ENCODE measurements at regions not wholly inside any gene's neighbourhood (a gene's known extent, or its start where the extent isn't known, plus 50 kb on each side); places are given as distances from the start of the nearest gene placed in this dataset.

- no peak overlapping the region for H3K27ac ChIP-seq (ENCODE audit: low read depth, low read length)
These were observed 763.8 kb upstream of the CDH7 start for GRCh38 chr18:64986906-64987495.

GRCh38 chr18:64983497-64984238 is 767.1 kb upstream of the CDH7 start:
- H3K4me1 ChIP-seq (ENCODE audit: control insufficient read depth, insufficient read depth, low read length): no peaks in the 10 kb centered on the region
- H3K4me3 ChIP-seq (ENCODE audit: low read length): no peak overlapping the region
- H3K27ac ChIP-seq (ENCODE audit: low read depth, low read length): no peak overlapping the region
- no peak overlapping the region for H3K9ac ChIP-seq (ENCODE audit: low read length)
- H3K36me3 ChIP-seq (ENCODE audit: control insufficient read depth, insufficient read depth, low read length): no peaks in the 10 kb centered on the region
- H3K27me3 ChIP-seq (ENCODE audit: control insufficient read depth, insufficient read depth, low read length): no peaks in the 10 kb centered on the region

More at GRCh38 chr18:64986906-64987495, 763.8 kb upstream of the CDH7 start:
- no peaks in the 10 kb centered on the region for H3K36me3 ChIP-seq (ENCODE audit: control insufficient read depth, insufficient read depth, low read length)
- no peak overlapping the region for H3K4me3 ChIP-seq (ENCODE audit: low read length)
- no peak overlapping the region for H3K9ac ChIP-seq (ENCODE audit: low read length)
- H3K27me3 ChIP-seq (ENCODE audit: control insufficient read depth, insufficient read depth, low read length): no peaks in the 10 kb centered on the region
- no peaks in the 10 kb centered on the region for H3K4me1 ChIP-seq (ENCODE audit: control insufficient read depth, insufficient read depth, low read length)

- no peaks in the 10 kb centered on the region for H3K27me3 ChIP-seq (ENCODE audit: control insufficient read depth, insufficient read depth, low read length)
- no peak overlapping the region for H3K4me3 ChIP-seq (ENCODE audit: low read length)
- no peaks in the 10 kb centered on the region for H3K36me3 ChIP-seq (ENCODE audit: control insufficient read depth, insufficient read depth, low read length)
- H3K27ac ChIP-seq (ENCODE audit: low read depth, low read length): no peak overlapping the region
- no peaks in the 10 kb centered on the region for H3K4me1 ChIP-seq (ENCODE audit: control insufficient read depth, insufficient read depth, low read length)
- H3K9ac ChIP-seq (ENCODE audit: low read length): no peak overlapping the region
These were observed 768.3 kb upstream of the CDH7 start for GRCh38 chr18:64982414-64983055.

- Histone ChIP-seq H3K9ac (ENCODE audit: low read length) (no peak overlapping the region), H3K27me3 (ENCODE audit: control insufficient read depth, insufficient read depth, low read length) (no peaks in the 10 kb centered on the region), H3K27ac (ENCODE audit: low read depth, low read length) (no peak overlapping the region), H3K4me3 (ENCODE audit: low read length) (no peak overlapping the region), H3K36me3 (ENCODE audit: control insufficient read depth, insufficient read depth, low read length) (no peaks in the 10 kb centered on the region), H3K4me1 (ENCODE audit: control insufficient read depth, insufficient read depth, low read length) (no peaks in the 10 kb centered on the region)
These were observed 768.9 kb upstream of the CDH7 start for GRCh38 chr18:64981915-64982314.

GRCh38 chr18:64979791-64980190 is 771.0 kb upstream of the CDH7 start:
- Histone ChIP-seq H3K36me3 (ENCODE audit: control insufficient read depth, insufficient read depth, low read length) (no peaks in the 10 kb centered on the region), H3K4me1 (ENCODE audit: control insufficient read depth, insufficient read depth, low read length) (no peaks in the 10 kb centered on the region), H3K27ac (ENCODE audit: low read depth, low read length) (no peak overlapping the region), H3K27me3 (ENCODE audit: control insufficient read depth, insufficient read depth, low read length) (no peaks in the 10 kb centered on the region), H3K4me3 (ENCODE audit: low read length) (no peak overlapping the region), H3K9ac (ENCODE audit: low read length) (no peak overlapping the region)

GRCh38 chr18:64974391-64975125 is 776.3 kb upstream of the CDH7 start:
- H3K27ac ChIP-seq (ENCODE audit: low read depth, low read length): no peak overlapping the region
- H3K9ac ChIP-seq (ENCODE audit: low read length): no peak overlapping the region
- H3K4me3 ChIP-seq (ENCODE audit: low read length): no peak overlapping the region
- no peaks in the 10 kb centered on the region for H3K27me3 ChIP-seq (ENCODE audit: control insufficient read depth, insufficient read depth, low read length)
- no peaks in the 10 kb centered on the region for H3K36me3 ChIP-seq (ENCODE audit: control insufficient read depth, insufficient read depth, low read length)
- H3K4me1 ChIP-seq (ENCODE audit: control insufficient read depth, insufficient read depth, low read length): no peaks in the 10 kb centered on the region

GRCh38 chr18:64972545-64972944 is 778.3 kb upstream of the CDH7 start:
- H3K27me3 ChIP-seq (ENCODE audit: control insufficient read depth, insufficient read depth, low read length): no peaks in the 10 kb centered on the region
- H3K4me1 ChIP-seq (ENCODE audit: control insufficient read depth, insufficient read depth, low read length): no peaks in the 10 kb centered on the region
- no peak overlapping the region for H3K9ac ChIP-seq (ENCODE audit: low read length)
- H3K4me3 ChIP-seq (ENCODE audit: low read length): no peak overlapping the region
- no peaks in the 10 kb centered on the region for H3K36me3 ChIP-seq (ENCODE audit: control insufficient read depth, insufficient read depth, low read length)
- no peak overlapping the region for H3K27ac ChIP-seq (ENCODE audit: low read depth, low read length)

- Histone ChIP-seq H3K27ac (ENCODE audit: low read depth, low read length) (no peak overlapping the region), H3K4me3 (ENCODE audit: low read length) (no peak overlapping the region), H3K9ac (ENCODE audit: low read length) (no peak overlapping the region), H3K27me3 (ENCODE audit: control insufficient read depth, insufficient read depth, low read length) (no peaks in the 10 kb centered on the region), H3K36me3 (ENCODE audit: control insufficient read depth, insufficient read depth, low read length) (no peaks in the 10 kb centered on the region), H3K4me1 (ENCODE audit: control insufficient read depth, insufficient read depth, low read length) (no peaks in the 10 kb centered on the region)
These were observed 784.1 kb upstream of the CDH7 start for GRCh38 chr18:64966667-64967066.

GRCh38 chr18:64956465-64956864 is 794.3 kb upstream of the CDH7 start:
- no peaks in the 10 kb centered on the region for H3K36me3 ChIP-seq (ENCODE audit: control insufficient read depth, insufficient read depth, low read length)
- no peak overlapping the region for H3K27ac ChIP-seq (ENCODE audit: low read depth, low read length)
- H3K4me3 ChIP-seq (ENCODE audit: low read length): no peak overlapping the region
- H3K27me3 ChIP-seq (ENCODE audit: control insufficient read depth, insufficient read depth, low read length): no peaks in the 10 kb centered on the region
- no peaks in the 10 kb centered on the region for H3K4me1 ChIP-seq (ENCODE audit: control insufficient read depth, insufficient read depth, low read length)
- H3K9ac ChIP-seq (ENCODE audit: low read length): no peak overlapping the region

GRCh38 chr18:64949885-64950284 is 800.9 kb upstream of the CDH7 start:
- Histone ChIP-seq H3K36me3 (ENCODE audit: control insufficient read depth, insufficient read depth, low read length) (no peaks in the 10 kb centered on the region), H3K27me3 (ENCODE audit: control insufficient read depth, insufficient read depth, low read length) (no peaks in the 10 kb centered on the region), H3K4me1 (ENCODE audit: control insufficient read depth, insufficient read depth, low read length) (no peaks in the 10 kb centered on the region), H3K9ac (ENCODE audit: low read length) (no peak overlapping the region), H3K4me3 (ENCODE audit: low read length) (no peak overlapping the region), H3K27ac (ENCODE audit: low read depth, low read length) (no peak overlapping the region)

GRCh38 chr18:64936671-64937070 is 787.8 kb upstream of the LINC00305 start:
- H3K4me1 ChIP-seq (ENCODE audit: control insufficient read depth, insufficient read depth, low read length): no peaks in the 10 kb centered on the region
- H3K9ac ChIP-seq (ENCODE audit: low read length): no peak overlapping the region
- no peaks in the 10 kb centered on the region for H3K36me3 ChIP-seq (ENCODE audit: control insufficient read depth, insufficient read depth, low read length)
- no peak overlapping the region for H3K4me3 ChIP-seq (ENCODE audit: low read length)
- no peak overlapping the region for H3K27ac ChIP-seq (ENCODE audit: low read depth, low read length)
- H3K27me3 ChIP-seq (ENCODE audit: control insufficient read depth, insufficient read depth, low read length): no peaks in the 10 kb centered on the region

GRCh38 chr18:64929036-64929435 is 780.1 kb upstream of the LINC00305 start:
- Histone ChIP-seq H3K27me3 (ENCODE audit: control insufficient read depth, insufficient read depth, low read length) (no peaks in the 10 kb centered on the region), H3K4me3 (ENCODE audit: low read length) (no peak overlapping the region), H3K9ac (ENCODE audit: low read length) (no peak overlapping the region), H3K4me1 (ENCODE audit: control insufficient read depth, insufficient read depth, low read length) (no peaks in the 10 kb centered on the region), H3K36me3 (ENCODE audit: control insufficient read depth, insufficient read depth, low read length) (no peaks in the 10 kb centered on the region), H3K27ac (ENCODE audit: low read depth, low read length) (no peak overlapping the region)
